GM19463 (cell line): ENCODE measurements at regions not wholly inside any gene's neighbourhood (a gene's known extent, or its start where the extent isn't known, plus 50 kb on each side); places are given as distances from the start of the nearest gene placed in this dataset.
A peak's percentile ranks its signal among the peaks of the same experiment; 100 is the strongest.
"Not testable (repeated sequence)": the region's sequence is repeated elsewhere in the genome, so short reads cannot be mapped to it uniquely, and the experiment has no call there.

Experiments
- ATAC-seq: cut with Tn5 transposase; IDR thresholded peaks from one replicate; pipeline ENCODE4 v1.9.1; 2021; ENCODE audit warnings: mild to moderate bottlenecking, moderate library complexity; ENCODE audit not compliant: unreplicated experiment

DNA sequence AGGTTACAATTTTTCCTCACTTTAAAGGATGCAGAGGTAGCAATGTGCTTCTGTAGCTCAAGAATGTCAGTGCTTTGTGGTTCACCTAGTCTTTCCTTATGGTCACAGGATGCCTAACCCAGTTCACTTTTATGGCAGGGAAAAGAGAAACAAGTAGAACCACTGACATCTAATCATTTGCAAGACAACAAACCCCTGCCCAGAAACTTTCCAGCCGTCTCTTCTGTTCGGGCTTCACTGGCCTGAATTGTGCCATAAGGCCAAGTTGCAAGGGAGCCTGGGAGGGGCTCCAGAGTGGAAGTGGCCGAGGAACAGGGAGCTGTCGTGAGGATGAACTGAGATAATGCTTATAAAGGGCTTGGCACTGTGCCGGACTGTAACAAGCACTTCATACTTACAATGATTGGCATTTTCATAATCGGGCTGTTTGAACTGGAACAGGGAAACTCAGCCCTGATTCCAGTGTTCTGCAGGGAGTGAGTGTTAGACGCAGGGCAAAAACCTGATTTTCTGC lies 212.6 kb downstream of the BCAS1 start:
- no peak for ATAC-seq

DNA sequence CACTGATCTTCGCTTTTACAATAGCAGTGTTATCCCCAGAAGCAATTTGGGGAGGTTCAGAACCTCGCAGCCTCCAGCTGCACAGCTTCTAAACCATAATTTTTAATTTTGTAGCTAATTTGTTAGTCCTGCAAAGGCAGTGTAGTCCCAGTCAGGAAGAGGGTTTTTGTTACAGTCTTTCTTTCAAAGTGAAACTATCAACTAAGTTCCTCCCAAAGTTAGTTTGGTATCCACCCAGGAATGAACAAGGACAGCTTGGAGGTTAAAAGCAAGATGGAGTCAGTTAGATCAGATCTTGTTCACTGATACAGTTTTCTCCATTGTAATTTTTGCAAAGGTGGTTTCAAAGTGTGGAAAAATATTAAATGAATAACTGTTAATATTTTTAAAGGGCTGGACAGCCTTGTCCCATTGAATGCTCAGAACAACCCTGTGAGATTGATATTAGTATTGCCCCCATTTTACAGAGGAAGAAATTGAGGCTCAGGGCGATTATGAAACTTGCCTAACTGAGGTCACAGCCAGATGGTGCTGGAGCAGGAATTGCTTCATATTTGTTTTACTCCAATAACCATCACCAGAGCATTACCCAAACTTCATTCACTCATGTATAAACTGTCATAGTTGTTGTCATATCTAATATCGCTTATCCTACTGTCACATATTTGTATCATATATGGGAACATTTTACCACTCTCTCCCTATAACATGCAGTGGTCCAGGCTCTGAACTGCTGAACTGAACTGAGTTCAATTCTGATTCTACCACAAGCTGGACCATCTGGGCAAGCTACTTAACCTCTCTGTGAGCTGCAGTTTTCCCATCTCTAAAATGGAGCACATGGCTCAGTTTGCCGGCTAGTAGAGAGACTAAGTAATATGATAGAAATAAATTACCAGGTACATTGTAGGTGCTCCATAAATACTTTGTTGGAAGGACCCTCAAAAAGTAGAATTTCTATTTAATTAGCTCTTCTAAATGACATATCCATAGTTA lies 213.8 kb downstream of the BCAS1 start:
- no peak for ATAC-seq

DNA sequence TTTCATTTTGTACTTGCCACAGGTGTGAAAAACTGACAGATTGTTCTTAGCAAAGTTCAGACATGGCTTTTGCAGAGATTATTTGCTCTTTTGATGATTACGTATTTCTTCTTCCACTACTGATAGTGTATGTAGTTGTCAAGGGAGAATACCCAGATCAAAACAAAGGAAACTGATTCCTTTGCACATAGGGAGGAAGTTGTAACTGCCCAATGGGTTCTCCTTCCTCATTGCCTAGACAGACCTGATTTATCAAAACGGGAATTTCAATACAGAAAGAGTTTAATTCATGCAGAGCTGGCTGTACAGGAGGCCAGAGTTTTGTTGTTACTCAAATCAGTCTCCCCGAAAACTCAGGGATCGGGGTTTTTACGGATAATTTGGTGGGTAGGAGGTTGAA lies 214.7 kb downstream of the BCAS1 start:
- ATAC-seq, result no peak

DNA sequence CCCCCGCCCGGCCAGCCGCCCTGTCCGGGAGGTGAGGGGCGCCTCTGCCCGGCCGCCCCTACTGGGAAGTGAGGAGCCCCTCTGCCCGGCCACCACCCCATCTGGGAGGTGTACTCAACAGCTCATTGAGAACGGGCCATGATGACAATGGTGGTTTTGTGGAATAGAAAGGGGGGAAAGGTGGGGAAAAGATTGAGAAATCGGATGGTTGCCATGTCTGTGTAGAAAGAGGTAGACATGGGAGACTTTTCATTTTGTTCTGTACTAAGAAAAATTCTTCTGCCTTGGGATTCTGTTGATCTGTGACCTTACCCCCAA lies 215.8 kb downstream of the BCAS1 start:
- not testable (repeated sequence) for ATAC-seq

DNA sequence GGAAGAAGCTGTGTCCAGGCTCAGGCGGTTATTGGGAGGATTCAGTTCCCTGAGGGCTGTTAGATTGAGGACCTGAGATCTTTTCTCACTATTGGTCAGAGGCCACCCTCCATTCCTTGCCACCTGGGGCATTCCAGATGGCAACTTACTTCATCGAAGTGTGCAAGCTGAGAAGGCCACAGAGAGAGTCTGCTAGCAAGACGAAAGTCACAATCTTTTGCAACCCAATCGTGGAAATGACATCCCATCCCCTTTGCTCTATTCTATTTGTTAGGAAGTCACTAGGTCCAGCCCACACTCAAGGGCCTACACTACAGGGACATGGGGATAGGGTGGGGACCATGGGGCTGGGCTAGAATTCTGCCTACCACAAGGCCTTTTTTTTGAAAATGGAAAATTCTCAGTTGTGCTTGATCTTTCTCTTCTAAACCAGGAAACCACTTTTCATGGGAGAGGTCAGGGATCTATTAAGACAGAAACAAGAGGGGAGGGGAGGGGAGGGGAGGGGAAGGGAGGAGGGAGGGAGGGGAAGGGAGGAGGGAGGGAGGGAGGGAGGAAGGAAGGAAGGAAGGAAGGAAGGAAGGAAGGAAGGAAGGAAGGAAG lies 217.2 kb downstream of the BCAS1 start:
- ATAC-seq, result no peak

DNA sequence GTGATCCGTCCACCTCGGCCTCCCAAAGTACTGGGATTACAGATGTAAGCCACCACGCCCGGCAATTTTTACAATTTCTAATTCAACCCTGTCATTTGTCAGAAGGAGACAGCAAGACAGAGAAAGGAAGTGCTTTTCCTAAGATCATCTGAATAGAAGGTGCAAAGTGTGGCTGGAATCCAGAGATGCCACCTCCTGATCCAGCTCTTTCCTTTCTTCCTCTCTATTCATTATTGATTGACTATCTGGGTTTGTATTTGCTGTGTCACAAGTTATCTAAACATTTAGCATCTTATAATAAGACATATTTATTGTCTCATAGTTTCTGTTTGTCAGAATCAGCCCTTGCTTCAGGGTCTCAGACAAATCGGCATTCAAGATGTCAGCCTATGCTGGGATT lies 217.7 kb downstream of the BCAS1 start:
- ATAC-seq, result no peak

DNA sequence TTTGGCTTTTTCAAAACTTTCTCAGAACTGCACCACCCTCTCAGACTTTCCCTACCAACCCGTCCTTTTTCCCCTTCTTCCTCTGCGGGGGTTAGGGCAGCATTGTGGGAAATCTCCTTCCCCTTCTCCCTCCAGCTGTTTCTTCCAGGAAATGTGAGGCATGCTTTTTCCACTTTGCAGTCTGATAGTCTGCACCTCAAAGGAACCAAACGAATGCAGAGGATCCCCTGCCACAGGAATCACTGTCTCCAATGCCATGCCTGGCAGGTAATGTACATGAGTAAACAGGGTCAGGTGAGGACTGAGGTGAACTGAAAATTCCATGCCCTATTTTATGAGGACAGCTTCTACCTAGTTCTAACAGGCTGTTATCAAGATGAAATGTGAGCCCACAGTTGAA lies 218.4 kb downstream of the BCAS1 start:
- ATAC-seq, result no peak

DNA sequence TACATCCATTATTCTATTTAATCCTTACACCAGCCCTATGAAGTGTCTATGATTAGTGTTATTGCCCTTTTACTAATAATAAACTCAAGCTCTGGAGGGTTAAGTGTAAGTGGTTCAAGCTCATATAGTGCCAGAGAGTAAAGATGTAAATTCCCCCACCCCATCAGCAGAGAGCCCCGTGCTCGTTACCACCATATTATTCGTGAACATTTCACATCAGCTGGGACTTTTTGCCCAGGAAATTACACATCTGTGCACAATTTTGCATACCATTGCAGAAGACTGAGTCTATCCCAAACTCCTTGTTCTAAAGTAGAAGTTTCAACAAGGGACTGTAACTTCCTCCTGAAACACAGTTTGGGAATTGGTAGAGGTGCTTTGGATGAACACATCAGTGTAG lies 220.1 kb downstream of the BCAS1 start:
- no peak for ATAC-seq

DNA sequence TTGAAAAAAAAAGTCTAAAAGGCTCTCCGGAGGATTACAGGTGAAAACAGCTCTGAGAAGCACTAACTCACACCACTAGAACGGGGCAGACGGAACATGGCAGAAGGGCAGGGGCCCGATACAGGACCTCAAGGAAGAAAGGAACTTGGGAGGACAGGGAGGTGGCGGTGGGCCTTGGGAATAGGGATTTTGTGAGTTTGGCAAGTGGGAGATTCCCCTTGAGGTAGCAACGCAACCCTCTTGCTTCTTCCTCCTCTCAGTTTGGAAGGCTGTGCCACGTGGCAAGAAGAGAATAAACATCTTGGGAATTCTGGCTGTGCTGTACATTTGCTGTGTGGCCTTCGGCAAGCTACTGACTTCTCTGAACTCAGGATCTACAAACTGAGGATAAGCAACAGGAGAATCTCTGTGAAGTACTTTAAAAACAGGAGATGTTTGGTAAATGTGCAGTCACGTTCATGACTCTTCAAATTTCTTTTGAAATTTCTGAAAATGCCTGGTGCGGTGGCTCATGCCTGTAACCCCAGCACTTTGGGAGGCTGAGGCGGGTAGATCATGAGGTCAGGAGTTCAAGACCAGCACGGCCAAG lies 220.8 kb downstream of the BCAS1 start:
- ATAC-seq, result no peak

DNA sequence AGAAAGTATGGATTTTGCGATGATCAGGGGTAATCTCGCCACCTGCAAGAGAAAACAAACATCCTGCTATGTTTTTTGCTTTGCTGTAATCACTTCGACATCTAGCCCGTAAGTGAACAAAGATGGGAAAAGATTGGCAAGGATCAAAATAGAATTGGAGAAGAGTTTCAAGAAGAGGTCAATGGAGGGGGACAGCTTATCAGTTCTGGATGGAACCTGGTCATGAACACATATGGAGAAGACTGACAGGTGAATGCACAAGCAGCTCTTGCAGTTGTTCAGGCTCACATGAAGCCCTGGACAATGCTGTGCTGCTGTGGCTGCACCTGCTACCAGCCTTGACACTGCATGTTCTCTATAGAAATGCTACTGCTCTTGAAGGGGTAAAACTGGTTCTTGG lies 222.1 kb downstream of the BCAS1 start:
- ATAC-seq, result no peak

DNA sequence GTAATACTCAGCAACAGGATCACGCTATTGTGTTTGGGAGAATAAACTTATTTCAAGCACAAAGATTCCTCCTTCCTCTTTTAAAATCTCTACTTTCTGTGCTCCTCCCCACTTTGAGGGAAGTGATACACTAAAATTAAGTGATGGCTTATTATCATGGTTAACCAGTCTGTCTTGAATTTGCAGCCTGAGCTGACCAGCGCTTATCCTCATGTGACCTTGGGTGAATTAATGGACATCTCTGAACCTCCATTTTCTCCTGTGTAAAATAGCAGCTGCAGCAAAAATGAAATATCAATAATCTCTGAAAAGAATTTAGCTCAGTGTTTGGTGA lies 222.6 kb downstream of the BCAS1 start:
- ATAC-seq, result no peak

DNA sequence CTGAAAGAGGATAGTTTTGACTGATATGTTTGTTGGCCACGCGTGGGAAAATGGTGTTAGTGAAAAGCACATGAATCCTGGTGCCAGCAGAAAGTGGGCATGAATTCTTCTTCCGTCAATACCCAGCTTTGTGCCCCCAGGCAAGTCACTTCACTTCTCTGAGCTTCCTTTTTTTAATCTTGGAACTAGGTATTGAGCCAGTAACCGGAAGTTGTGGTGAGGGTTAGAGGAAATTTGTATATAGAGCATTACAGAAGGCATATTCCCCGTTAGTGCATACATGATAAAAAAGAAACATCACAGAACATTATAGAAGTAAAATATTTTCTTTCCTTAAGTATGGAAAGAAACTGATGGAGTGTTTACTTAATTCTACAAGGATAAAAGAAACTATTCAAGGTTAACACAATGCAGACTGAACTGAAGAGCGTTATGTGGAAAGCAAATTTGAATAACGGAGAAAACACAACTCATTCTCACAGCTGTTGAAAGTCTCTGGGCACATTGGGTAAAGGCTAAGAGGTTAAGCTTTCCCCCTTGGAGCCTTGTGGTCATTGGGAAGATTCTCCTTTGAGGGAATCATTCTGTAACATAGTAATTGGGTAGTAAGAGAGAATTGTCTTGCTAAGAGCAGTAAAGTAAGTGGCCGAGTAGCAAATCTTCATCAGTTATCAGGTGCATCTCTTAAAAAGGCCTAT lies 223.1 kb downstream of the BCAS1 start:
- ATAC-seq, result no peak

DNA sequence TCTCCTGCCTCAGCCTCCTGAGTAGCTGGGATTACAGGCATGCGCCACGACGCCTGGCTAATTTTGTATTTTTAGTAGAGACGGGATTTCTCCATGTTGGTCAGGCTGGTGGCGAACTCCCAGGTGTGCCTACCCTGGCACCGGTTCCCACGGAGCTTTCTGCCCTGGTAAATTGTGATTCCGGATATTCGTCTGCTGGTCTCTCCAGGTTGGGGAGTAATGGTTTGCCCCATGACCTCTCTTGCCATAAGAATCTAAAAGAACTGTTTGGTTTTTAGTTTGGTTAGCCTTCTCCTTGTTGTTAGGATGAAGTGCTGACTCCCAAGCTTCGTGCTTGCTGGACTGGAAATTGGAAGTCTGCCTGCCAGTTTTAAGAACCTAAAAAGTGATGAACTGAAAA lies 223.8 kb downstream of the BCAS1 start:
- no peak for ATAC-seq

DNA sequence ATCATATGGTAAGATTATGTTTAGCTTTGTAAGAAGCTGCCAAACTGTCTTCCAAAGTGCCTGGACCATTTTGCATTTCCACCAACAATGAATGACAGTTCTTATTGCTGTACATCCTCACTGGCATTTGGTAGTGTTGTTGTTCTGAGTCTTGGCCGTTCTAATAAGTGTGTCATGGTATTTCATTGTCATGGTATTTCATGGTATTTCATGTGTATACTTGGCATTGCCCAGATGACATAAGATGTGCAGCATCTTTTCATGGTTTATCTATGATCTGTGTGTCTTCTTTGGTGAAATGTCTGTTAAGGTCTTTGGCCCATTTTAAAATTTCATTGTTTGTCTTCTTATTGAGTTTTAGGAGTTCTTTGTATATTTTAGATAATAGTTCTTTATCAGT lies 224.4 kb downstream of the BCAS1 start:
- no peak for ATAC-seq

DNA sequence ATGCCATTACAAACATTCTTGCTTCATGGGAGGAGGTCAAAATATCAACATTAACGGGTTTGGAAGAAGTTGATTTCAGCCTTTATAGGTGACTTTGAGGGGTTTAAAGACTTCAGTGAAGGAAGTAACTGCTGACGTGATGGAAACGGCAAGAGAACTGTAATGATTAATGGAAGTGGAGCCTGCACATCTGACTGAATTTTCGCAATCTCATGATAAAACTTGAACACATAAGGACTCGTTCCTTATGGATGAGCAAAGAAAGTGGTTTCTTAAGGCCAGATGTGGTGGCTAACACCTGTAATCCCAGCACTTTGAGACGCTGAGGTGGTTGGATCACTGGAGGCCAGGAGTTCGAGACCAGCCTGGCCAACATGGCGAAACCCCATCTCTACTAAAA lies 226.1 kb downstream of the BCAS1 start:
- ATAC-seq, result no peak

DNA sequence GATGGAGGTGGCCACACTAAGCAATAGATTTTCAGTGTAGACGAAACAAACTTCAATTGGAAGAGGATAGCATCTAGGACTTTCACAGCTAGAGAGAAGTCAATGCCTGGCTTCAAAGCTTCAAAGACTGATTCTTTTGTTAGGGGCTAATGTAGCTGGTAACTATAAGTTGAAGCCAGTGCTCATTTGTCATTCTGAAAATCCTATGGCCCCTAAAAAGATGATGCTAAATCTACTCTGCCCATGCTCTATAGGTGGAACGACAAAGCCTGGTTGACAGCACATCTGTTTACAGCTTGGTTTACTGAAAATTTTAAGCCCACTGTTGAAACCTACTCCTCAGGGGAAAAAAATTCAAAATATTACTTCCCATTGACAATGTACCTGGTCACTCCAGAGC lies 226.7 kb downstream of the BCAS1 start:
- ATAC-seq, result no peak

DNA sequence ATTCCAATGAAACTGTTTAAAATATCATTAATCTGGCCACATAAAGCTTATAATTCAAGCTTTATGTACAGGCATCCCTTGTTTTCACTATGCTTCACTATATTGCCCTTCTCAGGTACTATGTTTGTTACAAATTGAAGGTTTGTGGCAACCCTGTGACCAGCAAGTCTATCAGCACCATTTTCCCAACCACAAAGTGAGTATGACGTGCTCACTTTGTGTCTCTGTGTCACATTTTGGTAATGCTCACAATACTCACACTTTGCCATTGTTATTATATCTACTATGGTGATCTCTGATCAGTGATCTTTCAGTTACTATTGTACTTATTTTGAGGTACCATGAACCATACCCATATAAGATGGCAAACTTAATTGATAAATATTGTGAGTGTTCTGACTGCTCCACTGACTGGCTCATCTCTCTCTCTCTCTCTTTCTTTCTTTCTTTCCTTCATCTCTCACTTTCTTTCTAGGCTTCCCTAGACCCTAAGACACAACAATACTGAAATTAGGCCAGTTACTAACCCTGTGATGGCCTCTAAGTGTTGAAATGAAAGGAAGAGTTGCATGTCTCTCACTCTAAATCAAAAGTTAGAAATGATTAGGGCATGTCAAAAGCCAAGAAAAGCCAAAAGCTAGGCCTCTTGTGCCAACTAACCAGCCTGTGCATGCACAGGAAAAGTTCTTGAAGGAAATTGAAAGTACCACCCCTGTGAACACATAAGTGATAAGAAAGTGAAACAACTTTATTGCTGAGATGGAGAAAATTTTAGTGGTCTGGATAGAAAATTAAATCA lies 227.9 kb downstream of the BCAS1 start:
- ATAC-seq, result no peak

DNA sequence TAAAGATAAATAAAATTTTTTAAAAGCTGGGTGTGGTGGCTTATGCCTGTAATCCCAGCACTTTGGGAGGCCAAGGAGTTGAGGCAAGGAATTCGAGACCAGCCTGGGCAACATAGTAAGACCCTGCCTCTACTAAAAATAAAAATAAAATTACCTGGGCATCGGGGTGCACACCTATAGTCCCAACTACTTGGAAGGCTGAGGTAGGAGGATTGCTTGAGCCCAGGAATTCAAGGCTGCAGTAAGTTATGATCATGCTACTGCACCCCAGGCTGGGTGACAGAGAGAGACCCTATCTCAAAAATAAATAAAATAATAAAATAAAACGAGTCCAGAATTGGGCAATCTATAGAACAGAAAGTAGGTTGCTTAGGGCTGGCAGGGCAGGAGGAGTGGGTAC lies 228.7 kb downstream of the BCAS1 start:
- no peak for ATAC-seq

DNA sequence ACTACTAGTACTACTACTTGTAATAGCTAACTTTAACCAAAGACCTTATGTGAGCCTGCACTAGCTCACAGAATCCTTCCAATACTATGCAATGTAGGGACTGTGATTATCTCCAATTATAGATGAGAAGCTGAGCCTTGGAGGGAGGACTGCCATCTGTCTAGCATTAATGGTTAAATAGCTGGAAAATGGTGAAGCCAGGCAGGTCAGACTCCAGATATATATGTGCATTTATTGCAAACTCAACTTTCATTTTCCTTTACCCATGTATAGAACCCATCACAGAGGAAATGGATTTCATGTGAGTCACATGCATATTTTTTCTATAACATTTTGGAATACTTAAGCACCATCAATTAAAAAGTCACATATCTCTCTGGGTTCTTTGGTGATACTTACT lies 229.9 kb downstream of the BCAS1 start:
- ATAC-seq, result no peak

DNA sequence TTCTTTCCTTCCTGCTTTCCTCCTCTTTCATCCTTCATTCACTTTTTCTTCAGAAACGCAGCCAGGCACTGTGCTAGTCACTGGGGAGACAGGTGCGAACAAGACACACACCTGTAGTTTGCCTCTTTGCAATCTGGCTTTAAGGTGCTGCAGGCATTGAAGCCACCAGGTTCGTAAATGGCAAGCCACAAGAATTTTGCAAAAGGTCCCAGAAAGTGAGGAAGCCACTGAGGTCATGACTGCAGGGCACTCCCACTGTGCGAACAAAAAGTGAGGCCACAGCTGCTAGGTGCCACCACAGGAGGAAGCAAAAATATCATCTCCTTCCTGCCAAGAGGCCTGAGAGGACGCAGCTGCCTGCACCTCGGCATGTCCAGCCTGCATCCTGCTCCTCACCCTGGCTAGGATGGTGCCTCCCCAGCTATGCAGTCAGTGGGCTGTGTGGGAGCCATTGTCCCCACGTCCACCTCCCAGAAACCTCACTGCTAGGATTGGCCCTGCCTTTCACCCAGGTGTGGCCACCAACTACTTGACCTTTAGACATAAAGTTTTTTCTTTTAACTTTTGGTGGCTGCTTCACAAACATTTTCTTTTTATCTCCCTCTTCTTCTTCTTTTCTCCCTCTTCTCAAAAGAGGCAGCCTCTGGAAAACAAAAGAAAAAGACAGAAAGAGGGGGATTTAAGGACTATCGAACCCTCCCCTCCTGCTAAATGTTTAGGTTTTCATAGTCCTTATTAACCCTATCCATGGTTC lies 230.8 kb downstream of the BCAS1 start:
- ATAC-seq, result peak; percentile 62
